ENCODE measurements at regions not wholly inside any gene's neighbourhood (a gene's known extent, or its start where the extent isn't known, plus 50 kb on each side); places are given as distances from the start of the nearest gene placed in this dataset.

GRCh38 chr7:49333180-49333881, 409.0 kb downstream of the CDC14C start:
- no peak for TF ChIP-seq EZH2 (IDR thresholded peaks at IDR 0.05; ENCODE audit: insufficient read depth, low read length)
- no peak for TF ChIP-seq CTCF (IDR thresholded peaks at IDR 0.05; ENCODE audit: insufficient read depth, low read depth, low read length)

All from astrocyte (in vitro differentiated cells and primary cell).